ENCODE measurements at regions not wholly inside any gene's neighbourhood (a gene's known extent, or its start where the extent isn't known, plus 50 kb on each side); places are given as distances from the start of the nearest gene placed in this dataset.

DNA sequence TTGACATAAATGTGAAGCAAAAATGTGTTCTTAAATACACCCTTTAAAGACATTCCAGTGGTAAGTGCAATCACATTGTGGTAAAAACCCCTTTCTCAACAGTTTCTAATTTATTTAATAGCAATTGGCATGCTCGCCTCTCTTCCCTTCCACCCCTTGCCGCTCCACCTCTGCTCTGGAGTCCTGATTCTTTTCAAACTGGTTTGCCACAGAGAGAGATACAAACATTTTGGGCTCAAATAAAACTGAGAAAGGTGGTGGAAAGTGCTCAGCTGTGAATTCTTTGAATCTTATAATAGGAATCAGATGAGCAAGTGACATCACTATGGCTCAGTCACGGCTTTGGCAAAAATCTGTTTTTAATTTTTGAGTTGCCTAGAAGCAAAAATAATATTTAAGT, 993.9 kb downstream of the GALC start:
- TF ChIP-seq, protein P1, sequence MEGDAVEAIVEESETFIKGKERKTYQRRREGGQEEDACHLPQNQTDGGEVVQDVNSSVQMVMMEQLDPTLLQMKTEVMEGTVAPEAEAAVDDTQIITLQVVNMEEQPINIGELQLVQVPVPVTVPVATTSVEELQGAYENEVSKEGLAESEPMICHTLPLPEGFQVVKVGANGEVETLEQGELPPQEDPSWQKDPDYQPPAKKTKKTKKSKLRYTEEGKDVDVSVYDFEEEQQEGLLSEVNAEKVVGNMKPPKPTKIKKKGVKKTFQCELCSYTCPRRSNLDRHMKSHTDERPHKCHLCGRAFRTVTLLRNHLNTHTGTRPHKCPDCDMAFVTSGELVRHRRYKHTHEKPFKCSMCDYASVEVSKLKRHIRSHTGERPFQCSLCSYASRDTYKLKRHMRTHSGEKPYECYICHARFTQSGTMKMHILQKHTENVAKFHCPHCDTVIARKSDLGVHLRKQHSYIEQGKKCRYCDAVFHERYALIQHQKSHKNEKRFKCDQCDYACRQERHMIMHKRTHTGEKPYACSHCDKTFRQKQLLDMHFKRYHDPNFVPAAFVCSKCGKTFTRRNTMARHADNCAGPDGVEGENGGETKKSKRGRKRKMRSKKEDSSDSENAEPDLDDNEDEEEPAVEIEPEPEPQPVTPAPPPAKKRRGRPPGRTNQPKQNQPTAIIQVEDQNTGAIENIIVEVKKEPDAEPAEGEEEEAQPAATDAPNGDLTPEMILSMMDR (IDR thresholded peaks at IDR 0.05), result no peak
- TF ChIP-seq POLR2A (IDR thresholded peaks at IDR 0.05), result no peak

All from esophagus squamous epithelium (tissue), 4 donors.